ENCODE measurements at regions not wholly inside any gene's neighbourhood (a gene's known extent, or its start where the extent isn't known, plus 50 kb on each side); places are given as distances from the start of the nearest gene placed in this dataset.

GRCh38 chr14:86022031-86022629, 492.2 kb downstream of the FLRT2 start:
- TF ChIP-seq CTCF (IDR thresholded peaks at IDR 0.05; ENCODE audit: poor library complexity, severe bottlenecking) (no peak), POLR2AphosphoS5 (IDR thresholded peaks at IDR 0.05) (no peak), EZH2 (IDR thresholded peaks at IDR 0.05; ENCODE audit: borderline replicate concordance, insufficient read depth, low read length, poor library complexity, severe bottlenecking) (no peak), RAD21 (conservative IDR thresholded peaks at IDR 0.05) (no peak), EP300 (conservative IDR thresholded peaks at IDR 0.05; ENCODE audit: poor library complexity, severe bottlenecking) (no peak)
